HFFc6 (cell line): ENCODE measurements at regions not wholly inside any gene's neighbourhood (a gene's known extent, or its start where the extent isn't known, plus 50 kb on each side); places are given as distances from the start of the nearest gene placed in this dataset.
"Not testable (repeated sequence)": the region's sequence is repeated elsewhere in the genome, so short reads cannot be mapped to it uniquely, and the experiment has no call there.

Experiments used
- DNase-seq: peaks from one replicate; pipeline ENCODE4 v3.0.0-alpha.2; 2018
- H3K27ac Mint-ChIP-seq: 2 replicates; pipeline ENCODE4 v1.8.0; 2020; ENCODE audit warnings: mild to moderate bottlenecking, mixed read lengths
- H3K27me3 Mint-ChIP-seq: 2 replicates; pipeline ENCODE4 v1.8.0; 2021; ENCODE audit warnings: mild to moderate bottlenecking, moderate library complexity, mixed read lengths; ENCODE audit not compliant: insufficient read depth
- H3K36me3 Mint-ChIP-seq: 2 replicates; pipeline ENCODE4 v1.8.0; 2021; ENCODE audit warnings: low read depth, mixed read lengths
- H3K4me1 Mint-ChIP-seq: 2 replicates; pipeline ENCODE4 v1.8.0; 2020; ENCODE audit warnings: low read depth, mixed read lengths
- H3K4me3 Mint-ChIP-seq: 2 replicates; pipeline ENCODE4 v1.8.0; 2020; ENCODE audit warnings: mild to moderate bottlenecking, moderate library complexity, mixed read lengths
- H3K9me3 Mint-ChIP-seq: 2 replicates; pipeline ENCODE4 v1.8.0; 2020; ENCODE audit warnings: mild to moderate bottlenecking, mixed read lengths
- CTCF ChIP-seq: fragments of 200-600 bp; sonication (generic); IDR thresholded peaks from 2 replicates; pipeline ENCODE4 v1.5.0; 2021; ENCODE audit warnings: antibody characterized with exemption, mild to moderate bottlenecking

- H3K27me3 Mint-ChIP-seq, result no peaks in the 10 kb centered on the region; the same call in 1 of the 2 replicates
- no peaks in the 10 kb centered on the region for H3K36me3 Mint-ChIP-seq
Measured at GRCh38 chr2:171266102-171266501, 105.4 kb upstream of the TLK1 start.

GRCh38 chr2:171261529-171261928 is 100.8 kb upstream of the TLK1 start:
- H3K27ac Mint-ChIP-seq, H3K27me3 Mint-ChIP-seq, H3K9me3 Mint-ChIP-seq, DNase-seq, H3K4me3 Mint-ChIP-seq, H3K4me1 Mint-ChIP-seq, H3K36me3 Mint-ChIP-seq: not testable (repeated sequence)

More at GRCh38 chr2:171266102-171266501, 105.4 kb upstream of the TLK1 start:
- H3K9me3 Mint-ChIP-seq, result no peaks in the 10 kb centered on the region
- no peak overlapping the region for H3K4me3 Mint-ChIP-seq
- DNase-seq, result no peak
- no peak overlapping the region for H3K27ac Mint-ChIP-seq
- no peak for TF ChIP-seq CTCF
- peaks cover 3% of the 10 kb centered on the region for H3K4me1 Mint-ChIP-seq

- H3K4me1 Mint-ChIP-seq, result 0 out of 2 replicates have a peak, but pooled peaks cover 9% of the 10 kb centered on the region
- no peak for DNase-seq
- no peaks in the 10 kb centered on the region for H3K9me3 Mint-ChIP-seq
- no peaks in the 10 kb centered on the region for H3K27me3 Mint-ChIP-seq
- H3K4me3 Mint-ChIP-seq, result no peak overlapping the region
- H3K36me3 Mint-ChIP-seq, result no peaks in the 10 kb centered on the region
- TF ChIP-seq CTCF, result no peak
- H3K27ac Mint-ChIP-seq, result no peak overlapping the region
Measured at GRCh38 chr2:171260471-171261424, 100.1 kb upstream of the TLK1 start.

- H3K4me3 Mint-ChIP-seq, result no peak overlapping the region
- H3K9me3 Mint-ChIP-seq, result no peaks in the 10 kb centered on the region
- H3K27me3 Mint-ChIP-seq, result peaks cover 8% of the 10 kb centered on the region
- H3K36me3 Mint-ChIP-seq, result no peaks in the 10 kb centered on the region
- H3K4me1 Mint-ChIP-seq, result no peaks in the 10 kb centered on the region
- H3K27ac Mint-ChIP-seq, result no peak overlapping the region
- TF ChIP-seq CTCF, result no peak
- DNase-seq, result no peak
Measured at GRCh38 chr2:171254666-171255065, 94.0 kb upstream of the TLK1 start.

GRCh38 chr2:171253900-171254650 is 93.4 kb upstream of the TLK1 start:
- no peaks in the 10 kb centered on the region for H3K36me3 Mint-ChIP-seq
- H3K9me3 Mint-ChIP-seq, result no peaks in the 10 kb centered on the region
- no peak for DNase-seq
- no peak overlapping the region for H3K27ac Mint-ChIP-seq
- H3K4me3 Mint-ChIP-seq, result no peak overlapping the region
- no peaks in the 10 kb centered on the region for H3K4me1 Mint-ChIP-seq
- peaks cover 8% of the 10 kb centered on the region for H3K27me3 Mint-ChIP-seq
- TF ChIP-seq CTCF, result peak; percentile 47

GRCh38 chr2:171253279-171253678 is 92.6 kb upstream of the TLK1 start:
- Mint-ChIP-seq H3K9me3 (no peaks in the 10 kb centered on the region), H3K27ac (no peak overlapping the region), H3K4me3 (no peak overlapping the region), H3K27me3 (peaks cover 8% of the 10 kb centered on the region), H3K4me1 (no peaks in the 10 kb centered on the region), H3K36me3 (no peaks in the 10 kb centered on the region)
- TF ChIP-seq CTCF, result no peak
- DNase-seq, result no peak
